ENCODE measurements at regions not wholly inside any gene's neighbourhood (a gene's known extent, or its start where the extent isn't known, plus 50 kb on each side); places are given as distances from the start of the nearest gene placed in this dataset.

DNA sequence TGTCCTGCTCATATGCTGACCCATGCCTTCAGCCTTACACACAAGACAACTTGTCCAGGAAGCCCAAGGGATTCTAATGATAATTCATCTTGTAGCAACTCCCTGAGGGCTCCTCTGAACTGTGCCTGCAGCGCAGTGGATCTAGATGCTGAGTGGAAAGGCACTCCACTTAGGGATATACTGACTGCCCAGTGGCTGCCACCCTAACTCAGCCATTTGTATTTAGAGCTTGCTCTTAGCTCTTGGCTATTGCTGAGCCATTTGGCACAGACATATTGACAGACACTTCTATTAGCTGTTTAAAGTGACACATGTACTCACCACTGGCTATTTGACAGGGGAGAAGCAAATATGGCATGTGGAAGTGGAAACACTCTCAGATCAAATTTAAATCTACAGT lies 278.3 kb upstream of the SGK1 start:
- TF ChIP-seq EZH2 (optimal IDR thresholded peaks at IDR 0.05; ENCODE audit: low read depth, low read length) (no peak), EZH2phosphoT487 (IDR thresholded peaks at IDR 0.05; ENCODE audit: low read length) (no peak)
- TF ChIP-seq, protein P1, sequence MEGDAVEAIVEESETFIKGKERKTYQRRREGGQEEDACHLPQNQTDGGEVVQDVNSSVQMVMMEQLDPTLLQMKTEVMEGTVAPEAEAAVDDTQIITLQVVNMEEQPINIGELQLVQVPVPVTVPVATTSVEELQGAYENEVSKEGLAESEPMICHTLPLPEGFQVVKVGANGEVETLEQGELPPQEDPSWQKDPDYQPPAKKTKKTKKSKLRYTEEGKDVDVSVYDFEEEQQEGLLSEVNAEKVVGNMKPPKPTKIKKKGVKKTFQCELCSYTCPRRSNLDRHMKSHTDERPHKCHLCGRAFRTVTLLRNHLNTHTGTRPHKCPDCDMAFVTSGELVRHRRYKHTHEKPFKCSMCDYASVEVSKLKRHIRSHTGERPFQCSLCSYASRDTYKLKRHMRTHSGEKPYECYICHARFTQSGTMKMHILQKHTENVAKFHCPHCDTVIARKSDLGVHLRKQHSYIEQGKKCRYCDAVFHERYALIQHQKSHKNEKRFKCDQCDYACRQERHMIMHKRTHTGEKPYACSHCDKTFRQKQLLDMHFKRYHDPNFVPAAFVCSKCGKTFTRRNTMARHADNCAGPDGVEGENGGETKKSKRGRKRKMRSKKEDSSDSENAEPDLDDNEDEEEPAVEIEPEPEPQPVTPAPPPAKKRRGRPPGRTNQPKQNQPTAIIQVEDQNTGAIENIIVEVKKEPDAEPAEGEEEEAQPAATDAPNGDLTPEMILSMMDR (IDR thresholded peaks at IDR 0.05; ENCODE audit: low read length), result no peak
